Hepatocyte (in vitro differentiated cells): ENCODE measurements at regions not wholly inside any gene's neighbourhood (a gene's known extent, or its start where the extent isn't known, plus 50 kb on each side); places are given as distances from the start of the nearest gene placed in this dataset.

Experiments used
- EZH2 ChIP-seq: fragments of 200-600 bp; sonication (generic); IDR thresholded peaks from 2 replicates; pipeline ENCODE4 v1.6.1; 2016; ENCODE audit warnings: antibody characterized with exemption, mild to moderate bottlenecking, borderline replicate concordance
- EZH2phosphoT487 ChIP-seq: fragments of 200-600 bp; sonication (generic); IDR thresholded peaks from one replicate; pipeline ENCODE4 v1.6.1; 2018; ENCODE audit warnings: antibody characterized with exemption, mild to moderate bottlenecking, low read depth, moderate library complexity; ENCODE audit not compliant: unreplicated experiment, severe bottlenecking
- TF ChIP-seq, protein P1 (sequence below): fragments of 200-600 bp; sonication (generic); IDR thresholded peaks from 2 replicates; pipeline ENCODE4 v1.5.1; 2016; ENCODE audit warnings: antibody characterized with exemption, mild to moderate bottlenecking; ENCODE audit not compliant: poor library complexity

DNA sequence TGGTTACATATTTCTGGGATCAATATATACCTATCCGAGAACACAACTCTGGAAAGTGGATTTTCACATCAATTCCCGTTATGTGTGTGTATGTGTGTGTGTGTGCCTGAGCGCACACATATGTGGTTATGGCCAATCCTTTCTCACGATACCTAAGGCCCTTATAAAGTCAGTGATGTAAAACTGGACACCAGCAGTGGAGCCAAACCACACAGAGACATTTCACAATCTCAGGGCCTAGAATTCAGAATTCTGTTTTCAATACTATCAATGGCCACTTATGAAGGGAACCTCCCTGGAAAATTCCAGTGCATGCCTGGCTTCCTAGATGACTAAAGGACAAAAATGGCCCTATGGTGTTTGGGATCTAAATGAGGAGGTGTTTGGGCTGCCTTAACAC is 187.3 kb upstream of the UBL3 start:
- TF ChIP-seq, protein P1, sequence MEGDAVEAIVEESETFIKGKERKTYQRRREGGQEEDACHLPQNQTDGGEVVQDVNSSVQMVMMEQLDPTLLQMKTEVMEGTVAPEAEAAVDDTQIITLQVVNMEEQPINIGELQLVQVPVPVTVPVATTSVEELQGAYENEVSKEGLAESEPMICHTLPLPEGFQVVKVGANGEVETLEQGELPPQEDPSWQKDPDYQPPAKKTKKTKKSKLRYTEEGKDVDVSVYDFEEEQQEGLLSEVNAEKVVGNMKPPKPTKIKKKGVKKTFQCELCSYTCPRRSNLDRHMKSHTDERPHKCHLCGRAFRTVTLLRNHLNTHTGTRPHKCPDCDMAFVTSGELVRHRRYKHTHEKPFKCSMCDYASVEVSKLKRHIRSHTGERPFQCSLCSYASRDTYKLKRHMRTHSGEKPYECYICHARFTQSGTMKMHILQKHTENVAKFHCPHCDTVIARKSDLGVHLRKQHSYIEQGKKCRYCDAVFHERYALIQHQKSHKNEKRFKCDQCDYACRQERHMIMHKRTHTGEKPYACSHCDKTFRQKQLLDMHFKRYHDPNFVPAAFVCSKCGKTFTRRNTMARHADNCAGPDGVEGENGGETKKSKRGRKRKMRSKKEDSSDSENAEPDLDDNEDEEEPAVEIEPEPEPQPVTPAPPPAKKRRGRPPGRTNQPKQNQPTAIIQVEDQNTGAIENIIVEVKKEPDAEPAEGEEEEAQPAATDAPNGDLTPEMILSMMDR, result no peak
- TF ChIP-seq EZH2 (no peak), EZH2phosphoT487 (no peak)
